ENCODE measurements at regions not wholly inside any gene's neighbourhood (a gene's known extent, or its start where the extent isn't known, plus 50 kb on each side); places are given as distances from the start of the nearest gene placed in this dataset.
"Not testable (repeated sequence)": the region's sequence is repeated elsewhere in the genome, so short reads cannot be mapped to it uniquely, and the experiment has no call there.

- Histone ChIP-seq H3K4me2 (ENCODE audit: extremely low read depth, insufficient read depth, low read length) (no peak overlapping the region), H3K9me3 (ENCODE audit: control insufficient read depth, insufficient read depth, low read depth, low read length) (no peaks in the 10 kb centered on the region), H4K20me1 (ENCODE audit: control insufficient read depth, extremely low read depth, insufficient read depth, low read length) (no peaks in the 10 kb centered on the region), H3K4me1 (ENCODE audit: control insufficient read depth, extremely low read depth, insufficient read depth, low read length) (no peaks in the 10 kb centered on the region), H3K4me3 (replicated peaks in 1 of 4; ENCODE audit: control extremely low read depth in 1 of 4, insufficient read depth in 1 of 4, low read depth in 3 of 4, low read length in 4 of 4) (no peak overlapping the region), H3K9ac (ENCODE audit: insufficient read depth, low read length) (no peak overlapping the region), H2AFZ (ENCODE audit: low read length) (no peak overlapping the region), H3K79me2 (ENCODE audit: control insufficient read depth, insufficient read depth, low read length) (no peaks in the 10 kb centered on the region), H3K27ac (ENCODE audit: insufficient read depth, low read length) (no peak overlapping the region), H3K36me3 (ENCODE audit: control insufficient read depth, insufficient read depth, low read length) (no peaks in the 10 kb centered on the region), H3K27me3 (ENCODE audit: control insufficient read depth, insufficient read depth, low read length) (no peaks in the 10 kb centered on the region)
- TF ChIP-seq EZH2 (IDR thresholded peaks at IDR 0.05; ENCODE audit: low read length, missing control alignments) = no peak
- TF ChIP-seq CTCF (conservative IDR thresholded peaks at IDR 0.05 in 1 of 2, IDR thresholded peaks at IDR 0.05 in 1 of 2; ENCODE audit: low read depth in 1 of 2, low read length in 2 of 2) = no peak
- DNase-seq (ENCODE audit: low read depth in 2 of 2) = no peak
Observed at GRCh38 chr14:35925319-35925718, 99.2 kb downstream of the BRMS1L start.

GRCh38 chr14:35922590-35922989 lies 96.5 kb downstream of the BRMS1L start:
- not testable (repeated sequence) for H3K4me2 ChIP-seq (ENCODE audit: extremely low read depth, insufficient read depth, low read length); H3K36me3 ChIP-seq (ENCODE audit: control insufficient read depth, insufficient read depth, low read length); H3K27me3 ChIP-seq (ENCODE audit: control insufficient read depth, insufficient read depth, low read length); DNase-seq (ENCODE audit: low read depth in 2 of 2); H3K27ac ChIP-seq (ENCODE audit: insufficient read depth, low read length); H3K79me2 ChIP-seq (ENCODE audit: control insufficient read depth, insufficient read depth, low read length); H3K9me3 ChIP-seq (ENCODE audit: control insufficient read depth, insufficient read depth, low read depth, low read length); H3K4me3 ChIP-seq (replicated peaks in 1 of 4; ENCODE audit: control extremely low read depth in 1 of 4, insufficient read depth in 1 of 4, low read depth in 3 of 4, low read length in 4 of 4); H3K4me1 ChIP-seq (ENCODE audit: control insufficient read depth, extremely low read depth, insufficient read depth, low read length); H3K9ac ChIP-seq (ENCODE audit: insufficient read depth, low read length); H2AFZ ChIP-seq (ENCODE audit: low read length); H4K20me1 ChIP-seq (ENCODE audit: control insufficient read depth, extremely low read depth, insufficient read depth, low read length)

- no peak overlapping the region for H2AFZ ChIP-seq (ENCODE audit: low read length)
- no peaks in the 10 kb centered on the region for H3K27me3 ChIP-seq (ENCODE audit: control insufficient read depth, insufficient read depth, low read length)
- TF ChIP-seq EZH2 (IDR thresholded peaks at IDR 0.05; ENCODE audit: low read length, missing control alignments) = no peak
- no peak for TF ChIP-seq CTCF (conservative IDR thresholded peaks at IDR 0.05 in 1 of 2, IDR thresholded peaks at IDR 0.05 in 1 of 2; ENCODE audit: low read depth in 1 of 2, low read length in 2 of 2)
- H3K79me2 ChIP-seq (ENCODE audit: control insufficient read depth, insufficient read depth, low read length) = no peaks in the 10 kb centered on the region
- H3K36me3 ChIP-seq (ENCODE audit: control insufficient read depth, insufficient read depth, low read length) = no peaks in the 10 kb centered on the region
- no peak overlapping the region for H3K9ac ChIP-seq (ENCODE audit: insufficient read depth, low read length)
- no peaks in the 10 kb centered on the region for H3K4me1 ChIP-seq (ENCODE audit: control insufficient read depth, extremely low read depth, insufficient read depth, low read length)
- no peak overlapping the region for H3K4me3 ChIP-seq (replicated peaks in 1 of 4; ENCODE audit: control extremely low read depth in 1 of 4, insufficient read depth in 1 of 4, low read depth in 3 of 4, low read length in 4 of 4)
- H3K27ac ChIP-seq (ENCODE audit: insufficient read depth, low read length) = no peak overlapping the region
- no peaks in the 10 kb centered on the region for H4K20me1 ChIP-seq (ENCODE audit: control insufficient read depth, extremely low read depth, insufficient read depth, low read length)
- H3K9me3 ChIP-seq (ENCODE audit: control insufficient read depth, insufficient read depth, low read depth, low read length) = no peaks in the 10 kb centered on the region
- no peak overlapping the region for H3K4me2 ChIP-seq (ENCODE audit: extremely low read depth, insufficient read depth, low read length)
- DNase-seq (ENCODE audit: low read depth in 2 of 2) = no peak
Observed at GRCh38 chr14:35921745-35922144, 95.6 kb downstream of the BRMS1L start.

Measured in fibroblast of lung (primary cell).